Type B pancreatic cell (in vitro differentiated cells): ENCODE measurements at regions not wholly inside any gene's neighbourhood (a gene's known extent, or its start where the extent isn't known, plus 50 kb on each side); places are given as distances from the start of the nearest gene placed in this dataset.

ENCODE experiments used
- DNase-seq: peaks from one replicate; pipeline ENCODE4 v3.0.0; 2021; ENCODE audit warnings: mixed read lengths; ENCODE audit not compliant: unreplicated experiment; ENCODE audit errors: extremely low spot score
- H3K27ac Mint-ChIP-seq: 2 replicates; pipeline ENCODE4 v1.8.0; 2021; ENCODE audit warnings: mild to moderate bottlenecking, mixed read lengths
- H3K27me3 Mint-ChIP-seq: 2 replicates; pipeline ENCODE4 v1.8.0; 2021; ENCODE audit warnings: mixed read lengths
- H3K36me3 Mint-ChIP-seq: 2 replicates; pipeline ENCODE4 v1.8.0; 2021; ENCODE audit warnings: mixed read lengths
- H3K4me1 Mint-ChIP-seq: one replicate; pipeline ENCODE4 v1.8.0; 2021; ENCODE audit warnings: mixed read lengths; ENCODE audit not compliant: unreplicated experiment
- H3K4me3 Mint-ChIP-seq: 2 replicates; pipeline ENCODE4 v1.8.0; 2021; ENCODE audit warnings: mild to moderate bottlenecking, mixed read lengths
- H3K9me3 Mint-ChIP-seq: 2 replicates; pipeline ENCODE4 v1.8.0; 2021; ENCODE audit warnings: mixed read lengths
- TF ChIP-seq, protein P1 (sequence below): fragments of 200-600 bp; sonication (generic); conservative IDR thresholded peaks from 2 replicates; pipeline ENCODE4 v1.5.0; 2021; ENCODE audit warnings: antibody characterized with exemption, mild to moderate bottlenecking

DNA sequence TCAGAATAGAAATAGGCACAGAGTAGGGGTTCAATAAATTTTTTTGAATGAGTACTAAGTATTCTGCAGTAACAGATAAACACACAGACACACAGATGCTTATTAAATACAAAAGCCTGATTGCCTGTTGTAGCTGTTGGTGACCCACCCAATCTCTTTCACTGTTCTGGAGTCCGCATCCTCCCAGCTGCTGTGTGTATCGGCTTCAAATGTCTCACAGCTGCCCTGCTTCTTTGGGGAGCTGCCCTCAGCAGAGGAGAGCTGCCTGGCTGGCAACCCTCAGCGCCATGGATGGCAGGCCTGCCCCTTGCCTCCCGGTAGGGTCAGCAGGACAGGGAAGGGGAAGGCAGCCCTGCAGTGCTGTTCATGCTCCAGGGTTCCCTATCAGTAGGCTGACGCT is 50.5 kb upstream of the PRNP start:
- no peaks in the 10 kb centered on the region for H3K4me1 Mint-ChIP-seq
- no peak overlapping the region for H3K4me3 Mint-ChIP-seq
- H3K27ac Mint-ChIP-seq, result no peak overlapping the region

DNA sequence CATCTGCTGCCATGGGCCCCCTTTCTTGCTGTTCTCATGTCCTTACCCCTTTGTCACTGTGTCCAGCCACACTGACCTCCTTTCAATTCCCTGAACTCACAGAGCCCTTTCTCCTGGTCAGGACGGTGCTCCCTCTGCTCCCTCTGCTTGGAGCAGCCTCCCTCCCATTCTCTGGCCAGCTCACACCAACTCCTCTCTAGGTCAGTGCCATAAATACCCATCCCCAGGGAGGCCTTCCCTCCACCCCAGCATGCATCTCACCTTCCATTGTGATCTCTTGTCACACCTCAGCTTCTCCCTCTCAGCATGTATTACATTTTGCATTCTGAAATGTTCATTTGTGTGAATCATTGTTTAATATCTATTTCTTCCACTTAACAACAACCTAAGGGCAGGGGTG is 50.9 kb upstream of the PRNP start:
- Mint-ChIP-seq H3K4me3 (no peak overlapping the region), H3K27ac (no peak overlapping the region), H3K9me3 (no peaks in the 10 kb centered on the region), H3K36me3 (no peaks in the 10 kb centered on the region), H3K4me1 (no peaks in the 10 kb centered on the region), H3K27me3 (peaks cover 17% of the 10 kb centered on the region)
- DNase-seq, result no peak
- TF ChIP-seq, protein P1, sequence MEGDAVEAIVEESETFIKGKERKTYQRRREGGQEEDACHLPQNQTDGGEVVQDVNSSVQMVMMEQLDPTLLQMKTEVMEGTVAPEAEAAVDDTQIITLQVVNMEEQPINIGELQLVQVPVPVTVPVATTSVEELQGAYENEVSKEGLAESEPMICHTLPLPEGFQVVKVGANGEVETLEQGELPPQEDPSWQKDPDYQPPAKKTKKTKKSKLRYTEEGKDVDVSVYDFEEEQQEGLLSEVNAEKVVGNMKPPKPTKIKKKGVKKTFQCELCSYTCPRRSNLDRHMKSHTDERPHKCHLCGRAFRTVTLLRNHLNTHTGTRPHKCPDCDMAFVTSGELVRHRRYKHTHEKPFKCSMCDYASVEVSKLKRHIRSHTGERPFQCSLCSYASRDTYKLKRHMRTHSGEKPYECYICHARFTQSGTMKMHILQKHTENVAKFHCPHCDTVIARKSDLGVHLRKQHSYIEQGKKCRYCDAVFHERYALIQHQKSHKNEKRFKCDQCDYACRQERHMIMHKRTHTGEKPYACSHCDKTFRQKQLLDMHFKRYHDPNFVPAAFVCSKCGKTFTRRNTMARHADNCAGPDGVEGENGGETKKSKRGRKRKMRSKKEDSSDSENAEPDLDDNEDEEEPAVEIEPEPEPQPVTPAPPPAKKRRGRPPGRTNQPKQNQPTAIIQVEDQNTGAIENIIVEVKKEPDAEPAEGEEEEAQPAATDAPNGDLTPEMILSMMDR, result no peak

More for the DNA sequence above, 50.5 kb upstream of the PRNP start:
- no peaks in the 10 kb centered on the region for H3K9me3 Mint-ChIP-seq
- DNase-seq, result no peak
- no peaks in the 10 kb centered on the region for H3K36me3 Mint-ChIP-seq
- TF ChIP-seq, protein P1, result no peak
- H3K27me3 Mint-ChIP-seq, result peaks cover 17% of the 10 kb centered on the region

DNA sequence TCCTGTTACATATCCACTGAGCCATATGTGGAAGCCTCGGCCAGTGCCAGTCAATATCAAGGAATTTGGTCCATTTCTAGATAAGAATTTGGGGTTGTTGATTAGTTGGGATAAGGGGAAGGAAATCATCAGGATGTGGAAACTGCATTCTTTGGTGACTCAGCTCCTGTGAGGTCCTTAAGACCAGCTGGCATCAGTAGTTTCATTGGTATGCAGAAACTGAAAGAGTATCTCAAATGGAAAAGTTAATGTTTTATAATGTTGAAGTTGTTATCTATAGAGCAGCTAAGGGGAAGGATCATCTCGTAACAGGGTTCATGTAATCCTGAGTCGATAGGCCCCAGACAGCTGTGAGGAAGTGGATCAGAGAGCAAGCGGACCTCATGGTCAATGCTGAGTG is 52.5 kb upstream of the PRNP start:
- Mint-ChIP-seq H3K36me3 (no peaks in the 10 kb centered on the region), H3K27me3 (peaks cover 11% of the 10 kb centered on the region), H3K27ac (no peak overlapping the region), H3K4me1 (no peaks in the 10 kb centered on the region), H3K9me3 (no peaks in the 10 kb centered on the region), H3K4me3 (no peak overlapping the region)
- TF ChIP-seq, protein P1, result no peak
- no peak for DNase-seq

DNA sequence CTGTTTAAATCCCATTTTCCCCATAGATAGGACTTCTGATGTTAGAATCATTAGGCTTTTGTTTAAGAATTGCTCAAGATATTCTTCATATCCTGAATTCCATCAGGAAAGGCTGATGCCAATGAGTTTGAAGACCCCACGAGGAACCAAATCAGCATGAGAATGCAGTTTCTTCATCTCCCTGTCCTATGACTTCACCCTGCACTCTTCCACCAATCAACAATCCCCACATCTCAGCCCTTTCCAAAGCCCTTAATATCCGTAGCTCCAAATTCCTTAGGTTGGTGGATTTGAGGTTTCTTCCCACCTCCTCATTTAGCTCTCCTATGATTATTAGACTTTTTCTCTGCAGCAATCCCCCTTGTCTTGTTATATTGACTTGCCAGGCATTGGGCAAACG is 52.9 kb upstream of the PRNP start:
- no peak overlapping the region for H3K27ac Mint-ChIP-seq
- TF ChIP-seq, protein P1, result no peak
- DNase-seq, result no peak
- H3K36me3 Mint-ChIP-seq, result no peaks in the 10 kb centered on the region
- H3K27me3 Mint-ChIP-seq, result peaks cover 11% of the 10 kb centered on the region
- no peak overlapping the region for H3K4me3 Mint-ChIP-seq
- no peaks in the 10 kb centered on the region for H3K9me3 Mint-ChIP-seq
- H3K4me1 Mint-ChIP-seq, result no peaks in the 10 kb centered on the region

DNA sequence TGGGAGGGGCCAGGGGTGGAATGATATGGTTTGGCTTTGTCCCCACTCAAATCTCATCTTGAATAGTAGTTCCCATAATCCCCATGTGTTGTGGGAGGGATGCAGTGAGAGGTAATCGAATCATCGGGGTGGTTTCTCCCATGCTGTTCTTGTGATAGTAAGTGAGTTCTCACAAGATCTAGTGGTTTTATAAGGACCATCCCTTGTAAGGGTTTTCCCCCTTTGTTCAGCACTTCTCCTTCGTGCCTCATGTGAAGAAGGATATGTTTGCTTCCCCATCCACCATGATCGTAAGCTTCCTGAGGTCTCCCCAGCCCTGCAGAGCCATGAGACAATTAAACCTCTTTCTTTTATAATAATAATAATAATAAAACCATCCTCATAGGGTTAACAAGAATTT is 53.4 kb upstream of the PRNP start:
- Mint-ChIP-seq H3K9me3 (no peaks in the 10 kb centered on the region), H3K27ac (no peak overlapping the region), H3K4me1 (no peaks in the 10 kb centered on the region), H3K4me3 (no peak overlapping the region), H3K36me3 (no peaks in the 10 kb centered on the region), H3K27me3 (peaks cover 11% of the 10 kb centered on the region)
- no peak for DNase-seq
- TF ChIP-seq, protein P1, result no peak

DNA sequence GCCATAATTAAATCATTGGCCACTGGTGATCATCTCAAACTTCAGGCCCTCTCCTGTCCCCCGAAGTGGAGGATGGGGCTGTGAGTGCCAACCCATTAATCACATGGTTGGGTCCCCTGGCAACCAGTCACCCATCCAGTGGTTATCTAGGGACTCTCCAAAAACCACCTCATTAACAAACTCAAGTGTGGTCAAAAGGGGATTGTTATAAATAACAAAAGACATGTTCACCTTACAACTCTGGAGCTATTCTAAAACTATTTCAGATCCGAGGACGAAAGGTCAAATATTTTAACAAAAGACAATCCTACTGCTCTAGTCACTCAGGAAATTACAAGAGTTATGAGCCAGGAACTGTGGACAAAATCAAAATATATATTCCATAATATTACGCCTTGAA is 60.0 kb upstream of the PRNP start:
- peaks cover 4% of the 10 kb centered on the region for H3K9me3 Mint-ChIP-seq
- H3K4me3 Mint-ChIP-seq, result no peak overlapping the region
- DNase-seq, result no peak
- H3K27ac Mint-ChIP-seq, result no peak overlapping the region
- peaks cover 22% of the 10 kb centered on the region for H3K27me3 Mint-ChIP-seq
- no peaks in the 10 kb centered on the region for H3K4me1 Mint-ChIP-seq
- no peaks in the 10 kb centered on the region for H3K36me3 Mint-ChIP-seq
- TF ChIP-seq, protein P1, result no peak
